H7 (cell line): ENCODE measurements at regions not wholly inside any gene's neighbourhood (a gene's known extent, or its start where the extent isn't known, plus 50 kb on each side); places are given as distances from the start of the nearest gene placed in this dataset.

Experiments
- DNase-seq: peaks from one replicate; pipeline ENCODE4 v3.0.0; 2012
- H3K27me3 ChIP-seq: 2 replicates; pipeline ENCODE4 v1.6.0; 2011; ENCODE audit warnings: mild to moderate bottlenecking, low read length; ENCODE audit not compliant: control insufficient read depth, insufficient read depth
- H3K36me3 ChIP-seq: replicated peaks from 2 replicates; pipeline ENCODE4 v1.5.1; 2011; ENCODE audit warnings: low read length; ENCODE audit not compliant: control insufficient read depth, insufficient read depth
- H3K4me3 ChIP-seq: 2 replicates; pipeline ENCODE4 v1.5.1; 2011; ENCODE audit warnings: low read depth, mild to moderate bottlenecking, control low read depth, low read length, moderate library complexity; ENCODE audit not compliant: insufficient read depth

GRCh38 chr7:19401461-19401860 is 256.2 kb upstream of the FERD3L start:
- H3K4me3 ChIP-seq, result no peak overlapping the region
- DNase-seq, result no peak
- no peaks in the 10 kb centered on the region for H3K27me3 ChIP-seq
- no peaks in the 10 kb centered on the region for H3K36me3 ChIP-seq

- Histone ChIP-seq H3K4me3 (no peak overlapping the region), H3K27me3 (no peaks in the 10 kb centered on the region), H3K36me3 (no peaks in the 10 kb centered on the region)
- DNase-seq, result no peak
Measured at GRCh38 chr7:19400758-19401254, 255.6 kb upstream of the FERD3L start.

- no peak for DNase-seq
- no peaks in the 10 kb centered on the region for H3K36me3 ChIP-seq
Measured at GRCh38 chr7:19397911-19398310, 252.7 kb upstream of the FERD3L start.

GRCh38 chr7:19392246-19392645 is 247.0 kb upstream of the FERD3L start:
- Histone ChIP-seq H3K4me3 (no peak overlapping the region), H3K36me3 (no peaks in the 10 kb centered on the region), H3K27me3 (no peaks in the 10 kb centered on the region)
- DNase-seq, result no peak

More at GRCh38 chr7:19397911-19398310, 252.7 kb upstream of the FERD3L start:
- Histone ChIP-seq H3K4me3 (no peak overlapping the region), H3K27me3 (no peaks in the 10 kb centered on the region)

GRCh38 chr7:19390795-19391194 is 245.6 kb upstream of the FERD3L start:
- no peak overlapping the region for H3K4me3 ChIP-seq
- no peaks in the 10 kb centered on the region for H3K27me3 ChIP-seq
- H3K36me3 ChIP-seq, result no peaks in the 10 kb centered on the region
- DNase-seq, result no peak

GRCh38 chr7:19381321-19381720 is 236.1 kb upstream of the FERD3L start:
- H3K4me3 ChIP-seq, result no peak overlapping the region
- H3K27me3 ChIP-seq, result no peaks in the 10 kb centered on the region
- no peak for DNase-seq
- no peaks in the 10 kb centered on the region for H3K36me3 ChIP-seq

- Histone ChIP-seq H3K4me3 (no peak overlapping the region), H3K36me3 (no peaks in the 10 kb centered on the region), H3K27me3 (no peaks in the 10 kb centered on the region)
- DNase-seq, result no peak
Measured at GRCh38 chr7:19378345-19378714, 233.1 kb upstream of the FERD3L start.

GRCh38 chr7:19377611-19378344 is 232.6 kb upstream of the FERD3L start:
- Histone ChIP-seq H3K27me3 (no peaks in the 10 kb centered on the region), H3K4me3 (no peak overlapping the region), H3K36me3 (no peaks in the 10 kb centered on the region)
- DNase-seq, result no peak

- Histone ChIP-seq H3K4me3 (no peak overlapping the region), H3K27me3 (no peaks in the 10 kb centered on the region), H3K36me3 (no peaks in the 10 kb centered on the region)
- DNase-seq, result no peak
Measured at GRCh38 chr7:19376538-19376937, 231.3 kb upstream of the FERD3L start.

GRCh38 chr7:19375976-19376375 is 230.8 kb upstream of the FERD3L start:
- Histone ChIP-seq H3K4me3 (no peak overlapping the region), H3K36me3 (no peaks in the 10 kb centered on the region), H3K27me3 (no peaks in the 10 kb centered on the region)
- DNase-seq, result no peak

GRCh38 chr7:19373334-19373733 is 228.1 kb upstream of the FERD3L start:
- Histone ChIP-seq H3K27me3 (no peaks in the 10 kb centered on the region), H3K4me3 (no peak overlapping the region), H3K36me3 (no peaks in the 10 kb centered on the region)
- no peak for DNase-seq

- Histone ChIP-seq H3K4me3 (no peak overlapping the region), H3K27me3 (no peaks in the 10 kb centered on the region), H3K36me3 (no peaks in the 10 kb centered on the region)
- DNase-seq, result no peak
Measured at GRCh38 chr7:19369806-19370205, 224.6 kb upstream of the FERD3L start.

GRCh38 chr7:19369182-19369581 is 224.0 kb upstream of the FERD3L start:
- DNase-seq, result no peak
- Histone ChIP-seq H3K36me3 (no peaks in the 10 kb centered on the region), H3K4me3 (no peak overlapping the region), H3K27me3 (no peaks in the 10 kb centered on the region)

GRCh38 chr7:19368491-19368925 is 223.3 kb upstream of the FERD3L start:
- Histone ChIP-seq H3K27me3 (no peaks in the 10 kb centered on the region), H3K36me3 (no peaks in the 10 kb centered on the region), H3K4me3 (no peak overlapping the region)
- no peak for DNase-seq

- Histone ChIP-seq H3K36me3 (no peaks in the 10 kb centered on the region), H3K4me3 (no peak overlapping the region), H3K27me3 (no peaks in the 10 kb centered on the region)
- no peak for DNase-seq
Measured at GRCh38 chr7:19364950-19365349, 219.7 kb upstream of the FERD3L start.

- no peaks in the 10 kb centered on the region for H3K27me3 ChIP-seq
- no peak for DNase-seq
- H3K36me3 ChIP-seq, result no peaks in the 10 kb centered on the region
- H3K4me3 ChIP-seq, result no peak overlapping the region
Measured at GRCh38 chr7:19362099-19362498, 216.9 kb upstream of the FERD3L start.
